H9 (cell line): ENCODE measurements at regions not wholly inside any gene's neighbourhood (a gene's known extent, or its start where the extent isn't known, plus 50 kb on each side); places are given as distances from the start of the nearest gene placed in this dataset.
"Not testable (repeated sequence)": the region's sequence is repeated elsewhere in the genome, so short reads cannot be mapped to it uniquely, and the experiment has no call there.

Source experiments
- DNase-seq: peaks from one replicate; pipeline ENCODE4 v3.0.0-alpha.2; 2017
- H2AFZ ChIP-seq: one replicate; pipeline ENCODE4 v1.6.1; 2013; ENCODE audit warnings: mild to moderate bottlenecking, low read length, control low read depth, moderate library complexity
- H2AK5ac ChIP-seq: 2 replicates; pipeline ENCODE4 v1.6.1; 2013; ENCODE audit warnings: low read length, control low read depth, mixed read lengths; ENCODE audit not compliant: insufficient read length
- H2BK120ac ChIP-seq: one replicate; pipeline ENCODE4 v1.6.1; 2013; ENCODE audit warnings: low read depth, mild to moderate bottlenecking, low read length, control low read depth, inconsistent platforms; ENCODE audit not compliant: poor library complexity, severe bottlenecking
- H2BK12ac ChIP-seq: 2 replicates; pipeline ENCODE4 v1.6.1; 2013; ENCODE audit warnings: low read length, control low read depth, mixed read lengths, low read depth; ENCODE audit not compliant: insufficient read length
- H2BK15ac ChIP-seq: 2 replicates; pipeline ENCODE4 v1.6.1; 2013; ENCODE audit warnings: low read depth, low read length, control low read depth
- H2BK20ac ChIP-seq: one replicate; pipeline ENCODE4 v1.6.1; 2013; ENCODE audit warnings: low read depth, mild to moderate bottlenecking, low read length, control low read depth, inconsistent platforms; ENCODE audit not compliant: poor library complexity, severe bottlenecking
- H2BK5ac ChIP-seq: 2 replicates; pipeline ENCODE4 v1.6.1; 2013; ENCODE audit warnings: low read length, control low read depth, mixed read lengths; ENCODE audit not compliant: insufficient read length
- H3K14ac ChIP-seq: 2 replicates; pipeline ENCODE4 v1.6.1; 2013; ENCODE audit warnings: low read length, control low read depth; ENCODE audit not compliant: insufficient read depth
- H3K18ac ChIP-seq: 2 replicates; pipeline ENCODE4 v1.6.1; 2013; ENCODE audit warnings: low read depth, mild to moderate bottlenecking, mixed read lengths, low read length, control low read depth; ENCODE audit not compliant: insufficient read length
- H3K23ac ChIP-seq: 2 replicates; pipeline ENCODE4 v1.6.1; 2013; ENCODE audit warnings: low read length, control low read depth, mixed read lengths, low read depth; ENCODE audit not compliant: insufficient read length
- H3K23me2 ChIP-seq: 2 replicates; pipeline ENCODE4 v1.6.1; 2013; ENCODE audit warnings: low read depth, mild to moderate bottlenecking, mixed read lengths, low read length, control low read depth; ENCODE audit not compliant: insufficient read length, poor library complexity, severe bottlenecking
- H3K27ac ChIP-seq: 2 replicates; pipeline ENCODE4 v1.5.1; 2013; ENCODE audit warnings: low read length, control low read depth, mixed read lengths, low read depth; ENCODE audit not compliant: insufficient read length
- H3K27me3 ChIP-seq: 2 replicates; pipeline ENCODE4 v1.6.1; 2013; ENCODE audit warnings: low read length, control low read depth, inconsistent platforms; ENCODE audit not compliant: insufficient read depth
- H3K4ac ChIP-seq: 2 replicates; pipeline ENCODE4 v1.6.1; 2013; ENCODE audit warnings: low read depth, mild to moderate bottlenecking, control low read depth, inconsistent platforms, low read length, moderate library complexity
- H3K4me1 ChIP-seq: 2 replicates; pipeline ENCODE4 v1.6.1; 2013; ENCODE audit warnings: low read length, control low read depth, inconsistent platforms; ENCODE audit not compliant: insufficient read depth
- H3K4me2 ChIP-seq: 2 replicates; pipeline ENCODE4 v1.6.1; 2013; ENCODE audit warnings: low read length, control low read depth, mixed read lengths; ENCODE audit not compliant: insufficient read length, insufficient read depth
- H3K56ac ChIP-seq: 2 replicates; pipeline ENCODE4 v1.6.1; 2013; ENCODE audit warnings: low read depth, mild to moderate bottlenecking, mixed read lengths, low read length, control low read depth; ENCODE audit not compliant: insufficient read length
- H3K79me1 ChIP-seq: 2 replicates; pipeline ENCODE4 v1.6.1; 2013; ENCODE audit warnings: low read depth, mild to moderate bottlenecking, moderate library complexity, low read length, control low read depth, inconsistent platforms; ENCODE audit not compliant: insufficient read depth, poor library complexity, severe bottlenecking
- H3K79me2 ChIP-seq: 2 replicates; pipeline ENCODE4 v1.6.1; 2013; ENCODE audit warnings: low read length, control low read depth, inconsistent platforms; ENCODE audit not compliant: insufficient read depth
- H3K9ac ChIP-seq: 2 replicates; pipeline ENCODE4 v1.6.1; 2013; ENCODE audit warnings: low read length, control low read depth, mixed read lengths; ENCODE audit not compliant: insufficient read length; ENCODE audit errors: extremely low read depth
- H3K9me3 ChIP-seq: one replicate; pipeline ENCODE4 v1.6.1; 2013; ENCODE audit warnings: low read depth, low read length, inconsistent platforms; ENCODE audit not compliant: control insufficient read depth
- H3T11ph ChIP-seq: one replicate; pipeline ENCODE4 v1.6.1; 2013; ENCODE audit warnings: mild to moderate bottlenecking, low read length, control low read depth, inconsistent platforms
- H4K20me1 ChIP-seq: one replicate; pipeline ENCODE4 v1.6.1; 2013; ENCODE audit not compliant: control insufficient read depth, insufficient read length, insufficient read depth
- H4K5ac ChIP-seq: 2 replicates; pipeline ENCODE4 v1.6.1; 2013; ENCODE audit warnings: low read depth, mild to moderate bottlenecking, mixed read lengths, low read length, control low read depth; ENCODE audit not compliant: insufficient read length
- H4K8ac ChIP-seq: replicated peaks from 2 replicates; pipeline ENCODE4 v1.6.1; 2013; ENCODE audit warnings: low read length, control low read depth, mixed read lengths, low read depth; ENCODE audit not compliant: insufficient read length
- H4K91ac ChIP-seq: 2 replicates; pipeline ENCODE4 v1.6.1; 2013; ENCODE audit warnings: low read depth, mild to moderate bottlenecking, moderate library complexity, mixed read lengths, low read length, control low read depth; ENCODE audit not compliant: insufficient read length
- H3K27ac Mint-ChIP-seq, 3 experiments: 2 replicates in 2 of 3; 3 replicates in 1 of 3; pipeline ENCODE4 v1.8.0; 2020 to 2021; ENCODE audit warnings: mixed read lengths in 3 of 3, mild to moderate bottlenecking in 1 of 3, moderate library complexity in 1 of 3
- H3K27me3 Mint-ChIP-seq: 2 replicates; pipeline ENCODE4 v1.8.0; 2021; ENCODE audit warnings: low read depth, mild to moderate bottlenecking, moderate library complexity, mixed read lengths
- H3K36me3 Mint-ChIP-seq, 3 experiments: 2 replicates in 2 of 3; 3 replicates in 1 of 3; pipeline ENCODE4 v1.8.0; 2020 to 2021; ENCODE audit warnings: low read depth in 3 of 3, mixed read lengths in 3 of 3; ENCODE audit not compliant: insufficient read depth in 1 of 3
- H3K4me1 Mint-ChIP-seq, 2 experiments: 2 replicates each; pipeline ENCODE4 v1.8.0; 2020; ENCODE audit warnings: mixed read lengths in 2 of 2
- H3K4me3 Mint-ChIP-seq, 2 experiments: 2 replicates in 1 of 2; 3 replicates in 1 of 2; pipeline ENCODE4 v1.8.0; 2020 to 2021; ENCODE audit warnings: mild to moderate bottlenecking in 2 of 2, mixed read lengths in 2 of 2, moderate library complexity in 1 of 2
- H3K9me3 Mint-ChIP-seq, 2 experiments: 2 replicates in 1 of 2; 3 replicates in 1 of 2; pipeline ENCODE4 v1.8.0; 2020; ENCODE audit warnings: mild to moderate bottlenecking in 2 of 2, mixed read lengths in 2 of 2, moderate library complexity in 1 of 2
- WGBS: extraction: QIAGEN DNeasy Blood & Tissue Kit; methylation state at CpG from one replicate; pipeline ENCODE4 v1.1.7; 2013; ENCODE audit warnings: missing lambda C conversion rate, low lambda C conversion rate, mixed read lengths; ENCODE audit not compliant: insufficient read length; ENCODE audit errors: extremely low coverage; 5-methylcytosine and 5-hydroxymethylcytosine counted together

DNA sequence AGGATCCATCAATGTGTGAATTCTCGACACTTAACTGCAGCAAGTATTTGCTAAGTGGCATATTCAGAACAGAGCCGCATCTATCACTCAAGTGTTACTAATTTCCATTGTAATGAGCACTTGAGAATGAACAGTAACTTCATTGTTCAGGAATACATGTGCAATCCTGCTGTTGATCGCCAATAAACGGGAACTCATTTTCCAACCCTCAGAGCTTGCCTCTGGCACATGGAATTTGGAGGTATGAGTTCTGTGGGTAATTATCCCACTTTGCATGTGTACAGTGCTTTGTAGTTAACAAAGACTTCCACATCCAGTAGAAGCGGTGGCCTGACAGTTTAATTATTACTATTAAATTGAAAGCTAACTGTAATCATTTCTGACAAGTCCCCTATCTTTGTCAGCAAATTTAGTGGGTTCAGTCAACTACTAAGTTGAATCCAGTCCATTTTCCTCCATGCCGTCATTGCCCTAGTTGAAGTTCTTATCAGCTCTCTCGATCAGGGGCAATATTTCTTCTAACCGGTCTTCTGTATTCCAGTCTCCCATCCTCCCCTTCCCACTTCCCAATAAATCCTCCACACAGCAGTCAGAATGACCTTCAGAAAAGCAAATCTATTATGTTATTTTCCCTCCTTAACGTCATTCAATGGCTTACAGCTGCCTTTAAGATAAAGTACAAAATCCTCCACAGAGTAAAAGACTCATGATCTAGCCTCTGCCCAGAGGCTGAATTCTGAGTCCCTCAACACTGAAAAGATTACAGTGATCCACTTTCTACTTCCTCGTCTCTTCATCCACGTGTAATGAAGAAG is 62.4 kb upstream of the GBA3 start:
- H3K9me3 ChIP-seq, H3K79me1 ChIP-seq, H2BK120ac ChIP-seq, H3K4me1 ChIP-seq, H4K5ac ChIP-seq, H3K4me2 ChIP-seq, H3K27me3 Mint-ChIP-seq, H3K23ac ChIP-seq, H2AK5ac ChIP-seq, H2BK15ac ChIP-seq, H3K18ac ChIP-seq, H3K79me2 ChIP-seq, H2BK12ac ChIP-seq, H3K4me3 Mint-ChIP-seq, H3K9ac ChIP-seq, H3K4ac ChIP-seq, H2AFZ ChIP-seq, H3K23me2 ChIP-seq, H4K91ac ChIP-seq, H4K8ac ChIP-seq, DNase-seq, H3K27ac Mint-ChIP-seq, H3K27ac ChIP-seq, H4K20me1 ChIP-seq, H3K27me3 ChIP-seq, H2BK5ac ChIP-seq, H3K56ac ChIP-seq, H2BK20ac ChIP-seq, H3T11ph ChIP-seq, H3K14ac ChIP-seq, H3K4me1 Mint-ChIP-seq: not testable (repeated sequence)
- Mint-ChIP-seq H3K36me3 (peaks cover 1 to 10% (median 7%) of the 10 kb centered on the region in 3 experiments; a peak in 4 of 7 replicates), H3K9me3 (peaks cover 8 to 16% of the 10 kb centered on the region in 2 experiments; a peak in 4 of 5 replicates)
- WGBS: no CpG with 5 or more reads among the region's 11 CpGs

DNA sequence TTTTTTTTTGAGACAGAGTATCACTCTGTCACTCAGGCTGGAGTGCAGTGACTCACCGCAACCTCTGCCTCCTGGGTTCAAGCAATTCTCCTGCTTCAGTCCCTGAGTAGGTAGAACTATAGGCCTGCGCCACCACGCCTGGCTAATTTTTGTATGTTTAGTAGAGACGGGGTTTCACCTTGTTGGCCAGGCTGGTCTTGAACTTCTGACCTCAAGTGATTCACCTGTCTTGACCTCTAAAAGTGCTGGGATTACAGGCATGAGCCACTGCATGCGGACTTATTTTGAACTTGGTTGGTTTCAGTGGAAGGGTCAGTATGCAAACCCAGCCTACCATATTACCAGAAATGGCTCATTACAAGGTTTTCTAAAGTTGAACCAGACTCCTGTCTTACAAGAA is 61.6 kb upstream of the GBA3 start:
- H3K23me2 ChIP-seq, H3K79me2 ChIP-seq, H3K4me2 ChIP-seq, H3K27me3 ChIP-seq, H3K9ac ChIP-seq, H2BK5ac ChIP-seq, H3K4me3 Mint-ChIP-seq, H3K27me3 Mint-ChIP-seq, H3K79me1 ChIP-seq, H4K8ac ChIP-seq, H3K4ac ChIP-seq, H2BK20ac ChIP-seq, H3K23ac ChIP-seq, H3K27ac ChIP-seq, H3K18ac ChIP-seq, H4K5ac ChIP-seq, H4K91ac ChIP-seq, H3T11ph ChIP-seq, H3K14ac ChIP-seq, H2AFZ ChIP-seq, H2BK15ac ChIP-seq, H2BK12ac ChIP-seq, H3K27ac Mint-ChIP-seq, H3K56ac ChIP-seq, H2BK120ac ChIP-seq, H4K20me1 ChIP-seq, H3K4me1 Mint-ChIP-seq, H3K4me1 ChIP-seq, H2AK5ac ChIP-seq, H3K9me3 ChIP-seq, DNase-seq: not testable (repeated sequence)
- peaks cover 2 to 13% (median 7%) of the 10 kb centered on the region in 3 experiments; a peak in 4 of 7 replicates for H3K36me3 Mint-ChIP-seq
- H3K9me3 Mint-ChIP-seq: peaks cover 9 to 17% of the 10 kb centered on the region in 2 experiments; a peak in 4 of 5 replicates
- WGBS: no CpG with 5 or more reads among the region's 5 CpGs
